ENCODE measurements at regions not wholly inside any gene's neighbourhood (a gene's known extent, or its start where the extent isn't known, plus 50 kb on each side); places are given as distances from the start of the nearest gene placed in this dataset.

GRCh38 chr13:103961784-103962183 lies 895.6 kb upstream of the SLC10A2 start:
- TF ChIP-seq CTCF (conservative IDR thresholded peaks at IDR 0.05; ENCODE audit: low read depth in 2 of 2) (no peak), ZNF331 (CRISPR knock-in tag; IDR thresholded peaks at IDR 0.05; ENCODE audit: low read depth) (no peak), POLR2AphosphoS5 (IDR thresholded peaks at IDR 0.05; ENCODE audit: low read depth) (no peak), NANOG (IDR thresholded peaks at IDR 0.05; ENCODE audit: borderline replicate concordance) (no peak), EZH2 (IDR thresholded peaks at IDR 0.05; ENCODE audit: low read depth, unreplicated experiment) (no peak), CREB1 (CRISPR knock-in tag; IDR thresholded peaks at IDR 0.05; ENCODE audit: low read depth) (no peak), EZH2phosphoT487 (IDR thresholded peaks at IDR 0.05; ENCODE audit: unreplicated experiment) (no peak), JUNB (IDR thresholded peaks at IDR 0.05; ENCODE audit: unreplicated experiment) (no peak), STAT1 (IDR thresholded peaks at IDR 0.05; ENCODE audit: unreplicated experiment) (no peak), ZNF114 (CRISPR knock-in tag; IDR thresholded peaks at IDR 0.05) (no peak)
- TF ChIP-seq, protein P1, sequence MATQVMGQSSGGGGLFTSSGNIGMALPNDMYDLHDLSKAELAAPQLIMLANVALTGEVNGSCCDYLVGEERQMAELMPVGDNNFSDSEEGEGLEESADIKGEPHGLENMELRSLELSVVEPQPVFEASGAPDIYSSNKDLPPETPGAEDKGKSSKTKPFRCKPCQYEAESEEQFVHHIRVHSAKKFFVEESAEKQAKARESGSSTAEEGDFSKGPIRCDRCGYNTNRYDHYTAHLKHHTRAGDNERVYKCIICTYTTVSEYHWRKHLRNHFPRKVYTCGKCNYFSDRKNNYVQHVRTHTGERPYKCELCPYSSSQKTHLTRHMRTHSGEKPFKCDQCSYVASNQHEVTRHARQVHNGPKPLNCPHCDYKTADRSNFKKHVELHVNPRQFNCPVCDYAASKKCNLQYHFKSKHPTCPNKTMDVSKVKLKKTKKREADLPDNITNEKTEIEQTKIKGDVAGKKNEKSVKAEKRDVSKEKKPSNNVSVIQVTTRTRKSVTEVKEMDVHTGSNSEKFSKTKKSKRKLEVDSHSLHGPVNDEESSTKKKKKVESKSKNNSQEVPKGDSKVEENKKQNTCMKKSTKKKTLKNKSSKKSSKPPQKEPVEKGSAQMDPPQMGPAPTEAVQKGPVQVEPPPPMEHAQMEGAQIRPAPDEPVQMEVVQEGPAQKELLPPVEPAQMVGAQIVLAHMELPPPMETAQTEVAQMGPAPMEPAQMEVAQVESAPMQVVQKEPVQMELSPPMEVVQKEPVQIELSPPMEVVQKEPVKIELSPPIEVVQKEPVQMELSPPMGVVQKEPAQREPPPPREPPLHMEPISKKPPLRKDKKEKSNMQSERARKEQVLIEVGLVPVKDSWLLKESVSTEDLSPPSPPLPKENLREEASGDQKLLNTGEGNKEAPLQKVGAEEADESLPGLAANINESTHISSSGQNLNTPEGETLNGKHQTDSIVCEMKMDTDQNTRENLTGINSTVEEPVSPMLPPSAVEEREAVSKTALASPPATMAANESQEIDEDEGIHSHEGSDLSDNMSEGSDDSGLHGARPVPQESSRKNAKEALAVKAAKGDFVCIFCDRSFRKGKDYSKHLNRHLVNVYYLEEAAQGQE (IDR thresholded peaks at IDR 0.05; ENCODE audit: unreplicated experiment): no peak
- TF ChIP-seq, protein P2, sequence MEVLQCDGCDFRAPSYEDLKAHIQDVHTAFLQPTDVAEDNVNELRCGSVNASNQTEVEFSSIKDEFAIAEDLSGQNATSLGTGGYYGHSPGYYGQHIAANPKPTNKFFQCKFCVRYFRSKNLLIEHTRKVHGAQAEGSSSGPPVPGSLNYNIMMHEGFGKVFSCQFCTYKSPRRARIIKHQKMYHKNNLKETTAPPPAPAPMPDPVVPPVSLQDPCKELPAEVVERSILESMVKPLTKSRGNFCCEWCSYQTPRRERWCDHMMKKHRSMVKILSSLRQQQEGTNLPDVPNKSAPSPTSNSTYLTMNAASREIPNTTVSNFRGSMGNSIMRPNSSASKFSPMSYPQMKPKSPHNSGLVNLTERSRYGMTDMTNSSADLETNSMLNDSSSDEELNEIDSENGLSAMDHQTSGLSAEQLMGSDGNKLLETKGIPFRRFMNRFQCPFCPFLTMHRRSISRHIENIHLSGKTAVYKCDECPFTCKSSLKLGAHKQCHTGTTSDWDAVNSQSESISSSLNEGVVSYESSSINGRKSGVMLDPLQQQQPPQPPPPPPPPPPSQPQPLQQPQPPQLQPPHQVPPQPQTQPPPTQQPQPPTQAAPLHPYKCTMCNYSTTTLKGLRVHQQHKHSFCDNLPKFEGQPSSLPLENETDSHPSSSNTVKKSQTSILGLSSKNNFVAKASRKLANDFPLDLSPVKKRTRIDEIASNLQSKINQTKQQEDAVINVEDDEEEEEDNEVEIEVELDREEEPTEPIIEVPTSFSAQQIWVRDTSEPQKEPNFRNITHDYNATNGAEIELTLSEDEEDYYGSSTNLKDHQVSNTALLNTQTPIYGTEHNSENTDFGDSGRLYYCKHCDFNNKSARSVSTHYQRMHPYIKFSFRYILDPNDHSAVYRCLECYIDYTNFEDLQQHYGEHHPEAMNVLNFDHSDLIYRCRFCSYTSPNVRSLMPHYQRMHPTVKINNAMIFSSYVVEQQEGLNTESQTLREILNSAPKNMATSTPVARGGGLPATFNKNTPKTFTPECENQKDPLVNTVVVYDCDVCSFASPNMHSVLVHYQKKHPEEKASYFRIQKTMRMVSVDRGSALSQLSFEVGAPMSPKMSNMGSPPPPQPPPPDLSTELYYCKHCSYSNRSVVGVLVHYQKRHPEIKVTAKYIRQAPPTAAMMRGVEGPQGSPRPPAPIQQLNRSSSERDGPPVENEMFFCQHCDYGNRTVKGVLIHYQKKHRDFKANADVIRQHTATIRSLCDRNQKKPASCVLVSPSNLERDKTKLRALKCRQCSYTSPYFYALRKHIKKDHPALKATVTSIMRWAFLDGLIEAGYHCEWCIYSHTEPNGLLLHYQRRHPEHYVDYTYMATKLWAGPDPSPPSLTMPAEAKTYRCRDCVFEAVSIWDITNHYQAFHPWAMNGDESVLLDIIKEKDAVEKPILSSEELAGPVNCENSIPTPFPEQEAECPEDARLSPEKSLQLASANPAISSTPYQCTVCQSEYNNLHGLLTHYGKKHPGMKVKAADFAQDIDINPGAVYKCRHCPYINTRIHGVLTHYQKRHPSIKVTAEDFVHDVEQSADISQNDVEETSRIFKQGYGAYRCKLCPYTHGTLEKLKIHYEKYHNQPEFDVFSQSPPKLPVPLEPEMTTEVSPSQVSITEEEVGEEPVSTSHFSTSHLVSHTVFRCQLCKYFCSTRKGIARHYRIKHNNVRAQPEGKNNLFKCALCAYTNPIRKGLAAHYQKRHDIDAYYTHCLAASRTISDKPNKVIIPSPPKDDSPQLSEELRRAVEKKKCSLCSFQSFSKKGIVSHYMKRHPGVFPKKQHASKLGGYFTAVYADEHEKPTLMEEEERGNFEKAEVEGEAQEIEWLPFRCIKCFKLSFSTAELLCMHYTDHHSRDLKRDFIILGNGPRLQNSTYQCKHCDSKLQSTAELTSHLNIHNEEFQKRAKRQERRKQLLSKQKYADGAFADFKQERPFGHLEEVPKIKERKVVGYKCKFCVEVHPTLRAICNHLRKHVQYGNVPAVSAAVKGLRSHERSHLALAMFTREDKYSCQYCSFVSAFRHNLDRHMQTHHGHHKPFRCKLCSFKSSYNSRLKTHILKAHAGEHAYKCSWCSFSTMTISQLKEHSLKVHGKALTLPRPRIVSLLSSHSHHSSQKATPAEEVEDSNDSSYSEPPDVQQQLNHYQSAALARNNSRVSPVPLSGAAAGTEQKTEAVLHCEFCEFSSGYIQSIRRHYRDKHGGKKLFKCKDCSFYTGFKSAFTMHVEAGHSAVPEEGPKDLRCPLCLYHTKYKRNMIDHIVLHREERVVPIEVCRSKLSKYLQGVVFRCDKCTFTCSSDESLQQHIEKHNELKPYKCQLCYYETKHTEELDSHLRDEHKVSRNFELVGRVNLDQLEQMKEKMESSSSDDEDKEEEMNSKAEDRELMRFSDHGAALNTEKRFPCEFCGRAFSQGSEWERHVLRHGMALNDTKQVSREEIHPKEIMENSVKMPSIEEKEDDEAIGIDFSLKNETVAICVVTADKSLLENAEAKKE (CRISPR knock-in tag; IDR thresholded peaks at IDR 0.05): no peak
- TF ChIP-seq, protein P3, sequence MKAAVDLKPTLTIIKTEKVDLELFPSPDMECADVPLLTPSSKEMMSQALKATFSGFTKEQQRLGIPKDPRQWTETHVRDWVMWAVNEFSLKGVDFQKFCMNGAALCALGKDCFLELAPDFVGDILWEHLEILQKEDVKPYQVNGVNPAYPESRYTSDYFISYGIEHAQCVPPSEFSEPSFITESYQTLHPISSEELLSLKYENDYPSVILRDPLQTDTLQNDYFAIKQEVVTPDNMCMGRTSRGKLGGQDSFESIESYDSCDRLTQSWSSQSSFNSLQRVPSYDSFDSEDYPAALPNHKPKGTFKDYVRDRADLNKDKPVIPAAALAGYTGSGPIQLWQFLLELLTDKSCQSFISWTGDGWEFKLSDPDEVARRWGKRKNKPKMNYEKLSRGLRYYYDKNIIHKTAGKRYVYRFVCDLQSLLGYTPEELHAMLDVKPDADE (IDR thresholded peaks at IDR 0.05): no peak

All from GM23338 (cell line).